WTC11 (cell line): ENCODE measurements at regions not wholly inside any gene's neighbourhood (a gene's known extent, or its start where the extent isn't known, plus 50 kb on each side); places are given as distances from the start of the nearest gene placed in this dataset.

Experiments
- ATAC-seq: fragments of 200-7000 bp; cut with Tn5 transposase; 2 replicates; pipeline ENCODE4 v1.10.0; 2021; ENCODE audit warnings: mild to moderate bottlenecking, moderate library complexity
- CTCF ChIA-PET: fragments of 300-600 bp; sonication (Branson Sonifier 250); formaldehyde crosslinking; loops from one replicate; lab custom pipeline; 2021; ENCODE audit warnings: antibody characterized with exemption; lab: Charles Lee
- POLR2A ChIA-PET: fragments of 350-600 bp; sonication (Branson Sonifier 250); formaldehyde crosslinking; loops from one replicate; lab custom pipeline; 2021; ENCODE audit warnings: antibody characterized with exemption; lab: Charles Lee
- DNase-seq: peaks from one replicate; pipeline ENCODE4 v3.0.0; 2021; ENCODE audit warnings: low spot score
- H3K27ac Mint-ChIP-seq: 2 replicates; pipeline ENCODE4 v1.8.0; 2021; ENCODE audit warnings: mixed read lengths
- H3K27me3 Mint-ChIP-seq: 2 replicates; pipeline ENCODE4 v1.8.0; 2021; ENCODE audit warnings: low read depth, mild to moderate bottlenecking, moderate library complexity, mixed read lengths
- H3K36me3 Mint-ChIP-seq: 2 replicates; pipeline ENCODE4 v1.8.0; 2021; ENCODE audit warnings: mixed read lengths
- H3K4me1 Mint-ChIP-seq: 2 replicates; pipeline ENCODE4 v1.8.0; 2022; ENCODE audit warnings: mixed read lengths
- H3K4me3 Mint-ChIP-seq: 2 replicates; pipeline ENCODE4 v1.8.0; 2021; ENCODE audit warnings: mild to moderate bottlenecking, moderate library complexity, mixed read lengths
- H3K9me3 Mint-ChIP-seq: 2 replicates; pipeline ENCODE4 v1.8.0; 2021; ENCODE audit warnings: mixed read lengths
- ATF6 ChIP-seq: sonication (generic); formaldehyde crosslinking; IDR thresholded peaks from 2 replicates; pipeline ENCODE4 v1.8.1; 2023; ENCODE audit warnings: mild to moderate bottlenecking, missing genetic modification reagents
- CDX4 ChIP-seq: fragments of 250-450 bp; sonication (Bioruptor Pico); IDR thresholded peaks from 2 replicates; pipeline ENCODE4 v1.9.0; 2021; ENCODE audit warnings: moderate library complexity, mild to moderate bottlenecking, inconsistent platforms, borderline replicate concordance
- CREM ChIP-seq: sonication (generic); formaldehyde crosslinking; IDR thresholded peaks from 2 replicates; pipeline ENCODE4 v1.8.1; 2022; ENCODE audit warnings: mild to moderate bottlenecking, missing genetic modification reagents, moderate library complexity
- FOXJ3 ChIP-seq: sonication (generic); formaldehyde crosslinking; IDR thresholded peaks from 2 replicates; pipeline ENCODE4 v1.9.0; 2021; ENCODE audit warnings: missing genetic modification reagents, mild to moderate bottlenecking, borderline replicate concordance
- FOXK1 ChIP-seq: sonication (generic); formaldehyde crosslinking; IDR thresholded peaks from 2 replicates; pipeline ENCODE4 v1.8.0; 2022; ENCODE audit warnings: mild to moderate bottlenecking, moderate library complexity, missing genetic modification reagents
- FOXP1 ChIP-seq: sonication (generic); formaldehyde crosslinking; IDR thresholded peaks from 2 replicates; pipeline ENCODE4 v1.8.0; 2022; ENCODE audit warnings: missing genetic modification reagents, mild to moderate bottlenecking, moderate library complexity, borderline replicate concordance
- GRHL2 ChIP-seq: fragments of 250-450 bp; sonication (Bioruptor Pico); IDR thresholded peaks from 2 replicates; pipeline ENCODE4 v1.8.0; 2022; ENCODE audit warnings: mild to moderate bottlenecking, moderate library complexity; ENCODE audit not compliant: insufficient replicate concordance, severe bottlenecking
- KAT7 ChIP-seq: sonication (generic); formaldehyde crosslinking; IDR thresholded peaks from 2 replicates; pipeline ENCODE4 v1.8.1; 2023; ENCODE audit warnings: missing genetic modification reagents, mild to moderate bottlenecking, borderline replicate concordance
- MAX ChIP-seq: sonication (generic); formaldehyde crosslinking; IDR thresholded peaks from 2 replicates; pipeline ENCODE4 v1.8.0; 2022; ENCODE audit warnings: mild to moderate bottlenecking, missing genetic modification reagents
- SMAD4 ChIP-seq: sonication (generic); formaldehyde crosslinking; IDR thresholded peaks from 2 replicates; pipeline ENCODE4 v1.8.0; 2022; ENCODE audit warnings: mild to moderate bottlenecking, missing genetic modification reagents
- SOX15 ChIP-seq: fragments of 250-450 bp; sonication (Bioruptor Pico); IDR thresholded peaks from 2 replicates; pipeline ENCODE4 v1.9.0; 2021; ENCODE audit warnings: mild to moderate bottlenecking
- STAT6 ChIP-seq: sonication (generic); formaldehyde crosslinking; conservative IDR thresholded peaks from 2 replicates; pipeline ENCODE4 v1.8.1; 2023; ENCODE audit warnings: mild to moderate bottlenecking, low read depth, missing genetic modification reagents, moderate library complexity
- TEAD1 ChIP-seq: sonication (generic); formaldehyde crosslinking; IDR thresholded peaks from 2 replicates; pipeline ENCODE4 v1.8.0; 2022; ENCODE audit warnings: mild to moderate bottlenecking, missing genetic modification reagents
- TEAD4 ChIP-seq: sonication (generic); formaldehyde crosslinking; IDR thresholded peaks from 2 replicates; pipeline ENCODE4 v1.8.0; 2022; ENCODE audit warnings: mild to moderate bottlenecking, missing genetic modification reagents
- TP53 ChIP-seq: sonication (generic); formaldehyde crosslinking; IDR thresholded peaks from 2 replicates; pipeline ENCODE4 v1.8.1; 2023; ENCODE audit warnings: mild to moderate bottlenecking, missing genetic modification reagents
- ZNF219 ChIP-seq: sonication (generic); formaldehyde crosslinking; IDR thresholded peaks from 2 replicates; pipeline ENCODE4 v1.8.0; 2023; ENCODE audit warnings: missing genetic modification reagents, mild to moderate bottlenecking, borderline replicate concordance
- ZNF416 ChIP-seq: fragments of 250-450 bp; sonication (Bioruptor Pico); IDR thresholded peaks from 2 replicates; pipeline ENCODE4 v1.9.0; 2021; ENCODE audit warnings: mild to moderate bottlenecking, inconsistent platforms
- ZNF423 ChIP-seq: fragments of 250-450 bp; sonication (Bioruptor Pico); IDR thresholded peaks from 2 replicates; pipeline ENCODE4 v2.1.2; 2022; ENCODE audit warnings: mild to moderate bottlenecking, moderate library complexity
- ZNF512 ChIP-seq: sonication (generic); formaldehyde crosslinking; IDR thresholded peaks from 2 replicates; pipeline ENCODE4 v1.8.1; 2022; ENCODE audit warnings: missing genetic modification reagents, borderline replicate concordance
- TF ChIP-seq, protein P1 (sequence below): fragments of 250-450 bp; sonication (Bioruptor Pico); IDR thresholded peaks from 2 replicates; pipeline ENCODE4 v1.9.0; 2021; ENCODE audit warnings: mild to moderate bottlenecking
- TF ChIP-seq, protein P2 (sequence below): sonication (generic); formaldehyde crosslinking; IDR thresholded peaks from 2 replicates; pipeline ENCODE4 v1.8.0; 2022; ENCODE audit warnings: mild to moderate bottlenecking, missing genetic modification reagents

DNA sequence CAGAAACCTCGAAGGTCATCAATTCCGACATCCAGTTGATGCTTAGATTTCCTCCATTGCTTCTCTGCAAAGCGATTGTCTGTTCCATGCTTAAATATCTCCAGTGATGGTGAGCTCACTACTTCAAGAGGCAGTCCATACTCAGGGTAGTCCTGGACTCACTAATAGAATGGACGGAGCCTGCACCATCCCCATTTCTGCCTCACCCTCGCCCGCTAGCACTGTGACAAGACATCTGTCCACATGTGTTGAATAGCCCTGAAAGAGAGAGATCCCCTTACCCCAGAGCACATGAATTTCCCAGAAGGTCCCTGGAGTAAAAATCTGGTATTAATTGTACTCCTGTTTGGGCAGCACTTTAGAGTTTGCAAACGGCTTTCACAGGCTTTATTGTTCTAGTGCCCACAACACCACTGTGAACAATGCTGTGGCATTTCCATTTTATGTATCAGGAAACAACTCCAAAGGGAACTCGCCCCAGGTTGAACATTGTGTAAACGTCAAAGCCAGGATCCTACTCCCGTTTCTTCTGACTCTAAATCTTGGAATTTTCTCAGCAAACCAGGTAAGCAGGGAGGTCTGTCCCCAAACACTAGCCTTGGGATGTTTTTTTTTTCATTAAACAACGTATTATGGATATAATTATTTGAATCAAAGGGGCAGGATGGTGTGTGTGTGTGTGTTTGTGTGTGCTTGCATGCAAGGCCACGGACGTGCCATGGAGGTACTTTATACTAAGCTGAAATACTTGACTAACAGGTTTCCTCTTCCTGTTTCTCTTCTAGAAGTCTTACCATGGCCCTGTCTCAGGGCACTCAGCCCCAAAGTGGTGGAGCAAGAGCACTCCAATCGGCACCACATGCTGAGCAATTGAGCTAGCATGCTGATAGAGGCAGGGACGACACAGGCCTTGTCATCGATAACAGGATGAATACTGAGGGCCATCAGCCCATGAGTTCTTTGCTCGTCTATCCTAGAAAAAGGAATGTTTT, 198.3 kb downstream of the OPA1 start:
- Mint-ChIP-seq H3K27ac (peak overlapping the region; percentile 33; the same call in 1 of the 2 replicates), H3K4me3 (no peak overlapping the region), H3K9me3 (no peaks in the 10 kb centered on the region), H3K36me3 (no peaks in the 10 kb centered on the region), H3K27me3 (peaks cover 33% of the 10 kb centered on the region), H3K4me1 (peaks cover 75% of the 10 kb centered on the region)
- no peak for DNase-seq
- ATAC-seq: peak; percentile 35
- ChIA-PET CTCF (interaction anchor here (1.0 kb wide), 1 partner anchor 11 kb away, joined by 6 read pairs; no protein-coding TSS in a partner anchor), POLR2A (no interaction called here)
- TF ChIP-seq STAT6: no peak
- no peak for TF ChIP-seq TP53 (CRISPR knock-in tag)
- TF ChIP-seq FOXP1: no peak
- TF ChIP-seq GRHL2: no peak
- peak; percentile 39; the same call in 1 of the 2 replicates for TF ChIP-seq MAX (CRISPR knock-in tag)
- TF ChIP-seq SMAD4: no peak
- TF ChIP-seq KAT7: no peak
- no peak for TF ChIP-seq SOX15

DNA sequence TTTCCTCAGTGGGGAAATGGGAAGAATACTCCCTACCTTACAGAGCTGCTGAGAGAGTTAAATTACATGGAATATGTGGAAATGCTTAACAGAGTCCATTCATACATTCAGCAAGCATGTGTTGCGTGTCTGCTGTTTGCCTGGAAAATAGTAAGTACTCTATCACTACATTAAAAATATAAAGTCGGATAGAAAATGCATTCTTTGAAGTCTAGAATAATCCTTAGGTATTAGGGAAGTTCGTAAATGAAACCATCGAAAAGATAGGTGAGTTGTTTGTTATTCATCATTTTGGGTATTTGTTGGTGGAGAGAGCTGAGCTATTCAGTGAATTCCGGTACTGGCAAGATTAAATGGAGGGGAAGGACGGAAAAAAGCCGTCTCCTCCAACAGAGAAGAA, 200.1 kb downstream of the OPA1 start:
- ChIA-PET CTCF (interaction anchor here (0.6 to 1.6 kb wide), 2 partner anchors 178 to 345 kb away, joined by 3 read pairs; no protein-coding TSS in a partner anchor), POLR2A (no interaction called here)
- ATAC-seq (peak; percentile 26; the same call in 1 of the 2 replicates), DNase-seq (no peak)
- Mint-ChIP-seq H3K27me3 (peaks cover 16% of the 10 kb centered on the region), H3K36me3 (no peaks in the 10 kb centered on the region), H3K4me3 (no peak overlapping the region), H3K4me1 (peaks cover 61% of the 10 kb centered on the region), H3K9me3 (no peaks in the 10 kb centered on the region), H3K27ac (no peak overlapping the region)
- TF ChIP-seq ZNF423 (CRISPR knock-in tag): no peak
- no peak for TF ChIP-seq CREM (CRISPR knock-in tag)
- no peak for TF ChIP-seq ATF6 (CRISPR knock-in tag)
- TF ChIP-seq TEAD1: no peak
- TF ChIP-seq ZNF219: no peak
- TF ChIP-seq ZNF416 (CRISPR knock-in tag): no peak
- no peak for TF ChIP-seq FOXJ3 (CRISPR knock-in tag)
- TF ChIP-seq, protein P1, sequence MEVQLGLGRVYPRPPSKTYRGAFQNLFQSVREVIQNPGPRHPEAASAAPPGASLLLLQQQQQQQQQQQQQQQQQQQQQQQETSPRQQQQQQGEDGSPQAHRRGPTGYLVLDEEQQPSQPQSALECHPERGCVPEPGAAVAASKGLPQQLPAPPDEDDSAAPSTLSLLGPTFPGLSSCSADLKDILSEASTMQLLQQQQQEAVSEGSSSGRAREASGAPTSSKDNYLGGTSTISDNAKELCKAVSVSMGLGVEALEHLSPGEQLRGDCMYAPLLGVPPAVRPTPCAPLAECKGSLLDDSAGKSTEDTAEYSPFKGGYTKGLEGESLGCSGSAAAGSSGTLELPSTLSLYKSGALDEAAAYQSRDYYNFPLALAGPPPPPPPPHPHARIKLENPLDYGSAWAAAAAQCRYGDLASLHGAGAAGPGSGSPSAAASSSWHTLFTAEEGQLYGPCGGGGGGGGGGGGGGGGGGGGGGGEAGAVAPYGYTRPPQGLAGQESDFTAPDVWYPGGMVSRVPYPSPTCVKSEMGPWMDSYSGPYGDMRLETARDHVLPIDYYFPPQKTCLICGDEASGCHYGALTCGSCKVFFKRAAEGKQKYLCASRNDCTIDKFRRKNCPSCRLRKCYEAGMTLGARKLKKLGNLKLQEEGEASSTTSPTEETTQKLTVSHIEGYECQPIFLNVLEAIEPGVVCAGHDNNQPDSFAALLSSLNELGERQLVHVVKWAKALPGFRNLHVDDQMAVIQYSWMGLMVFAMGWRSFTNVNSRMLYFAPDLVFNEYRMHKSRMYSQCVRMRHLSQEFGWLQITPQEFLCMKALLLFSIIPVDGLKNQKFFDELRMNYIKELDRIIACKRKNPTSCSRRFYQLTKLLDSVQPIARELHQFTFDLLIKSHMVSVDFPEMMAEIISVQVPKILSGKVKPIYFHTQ (CRISPR knock-in tag): no peak
- no peak for TF ChIP-seq CDX4 (CRISPR knock-in tag)
- no peak for TF ChIP-seq TEAD4
- no peak for TF ChIP-seq ZNF512 (CRISPR knock-in tag)
- TF ChIP-seq, protein P2, sequence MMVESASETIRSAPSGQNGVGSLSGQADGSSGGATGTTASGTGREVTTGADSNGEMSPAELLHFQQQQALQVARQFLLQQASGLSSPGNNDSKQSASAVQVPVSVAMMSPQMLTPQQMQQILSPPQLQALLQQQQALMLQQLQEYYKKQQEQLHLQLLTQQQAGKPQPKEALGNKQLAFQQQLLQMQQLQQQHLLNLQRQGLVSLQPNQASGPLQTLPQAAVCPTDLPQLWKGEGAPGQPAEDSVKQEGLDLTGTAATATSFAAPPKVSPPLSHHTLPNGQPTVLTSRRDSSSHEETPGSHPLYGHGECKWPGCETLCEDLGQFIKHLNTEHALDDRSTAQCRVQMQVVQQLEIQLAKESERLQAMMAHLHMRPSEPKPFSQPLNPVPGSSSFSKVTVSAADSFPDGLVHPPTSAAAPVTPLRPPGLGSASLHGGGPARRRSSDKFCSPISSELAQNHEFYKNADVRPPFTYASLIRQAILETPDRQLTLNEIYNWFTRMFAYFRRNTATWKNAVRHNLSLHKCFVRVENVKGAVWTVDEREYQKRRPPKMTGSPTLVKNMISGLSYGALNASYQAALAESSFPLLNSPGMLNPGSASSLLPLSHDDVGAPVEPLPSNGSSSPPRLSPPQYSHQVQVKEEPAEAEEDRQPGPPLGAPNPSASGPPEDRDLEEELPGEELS (CRISPR knock-in tag): no peak
- no peak for TF ChIP-seq FOXK1
